ENCODE measurements at regions not wholly inside any gene's neighbourhood (a gene's known extent, or its start where the extent isn't known, plus 50 kb on each side); places are given as distances from the start of the nearest gene placed in this dataset.

DNA sequence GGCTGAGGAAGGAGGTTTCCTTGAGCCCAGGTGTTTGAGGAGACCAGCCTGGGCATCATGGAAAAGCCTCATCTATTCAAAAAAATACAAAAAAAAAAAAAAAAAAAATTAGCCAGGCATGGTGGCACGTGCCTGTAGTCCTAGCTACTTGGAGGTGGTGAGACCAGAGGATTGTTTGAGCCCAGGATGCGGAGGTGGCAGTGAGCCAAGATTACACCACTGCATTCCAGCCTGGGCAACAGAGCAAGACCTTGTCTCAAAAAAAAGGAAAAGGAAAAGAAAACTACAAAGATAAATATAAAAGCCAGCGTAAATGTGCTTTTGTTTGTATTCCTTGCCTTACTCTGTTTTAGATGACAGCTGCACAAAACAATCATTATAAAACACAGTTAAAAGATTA is 2249.2 kb upstream of the C9orf72 start:
- H3K79me1 ChIP-seq (ENCODE audit: low read depth, low read length), result no peaks in the 10 kb centered on the region
- H3K27ac ChIP-seq (ENCODE audit: low read depth, low read length), result no peak overlapping the region
- no peak for DNase-seq (ENCODE audit: low read depth in 1 of 2, low spot score in 2 of 2)
- WGBS, 2 experiments (ENCODE audit: extremely low coverage in 1 of 2, insufficient coverage in 1 of 2, insufficient read length in 1 of 2, insufficient replicate concordance in 2 of 2, low coverage in 1 of 2, low lambda C conversion rate in 2 of 2, missing lambda C conversion rate in 1 of 2), result 87% methylated on average over 3 of the region's 3 CpGs; no CpG with 5 or more reads in 1 of the 2 experiments
- H2BK120ac ChIP-seq (replicated peaks; ENCODE audit: low read depth, low read length), result no peak overlapping the region
- CTCF ChIA-PET (ENCODE audit: partially characterized antibody), result no interaction called here
- H3K79me2 ChIP-seq (ENCODE audit: control insufficient read depth in 1 of 2, insufficient read depth in 2 of 2, low read length in 2 of 2), result no peaks in the 10 kb centered on the region
- no peak overlapping the region for H2BK15ac ChIP-seq (ENCODE audit: low read length)
- FAIRE-seq, result no peak
- H4K20me1 ChIP-seq (replicated peaks in 1 of 2; ENCODE audit: control insufficient read depth in 1 of 2, insufficient read depth in 2 of 2, low read length in 2 of 2), result no peaks in the 10 kb centered on the region
- no peak overlapping the region for H3K4me3 ChIP-seq (ENCODE audit: extremely low read depth in 1 of 4, insufficient read depth in 2 of 4, low read depth in 3 of 4, low read length in 4 of 4)
- H2AK5ac ChIP-seq (ENCODE audit: low read depth, low read length), result no peak overlapping the region
- no peak overlapping the region for H2BK5ac ChIP-seq (ENCODE audit: low read depth, low read length)
- H4K91ac ChIP-seq (replicated peaks; ENCODE audit: insufficient read length, low read length), result no peak overlapping the region
- POLR2A ChIA-PET (ENCODE audit: partially characterized antibody), result no interaction called here
- no peak overlapping the region for H3K4ac ChIP-seq (replicated peaks; ENCODE audit: insufficient read length, low read depth, low read length)
- H4K5ac ChIP-seq (ENCODE audit: insufficient read length, low read depth, low read length), result no peak overlapping the region
- H3K9me3 ChIP-seq (ENCODE audit: insufficient read depth in 2 of 2, low read depth in 1 of 2, low read length in 1 of 2), result peaks cover 10% of the 10 kb centered on the region in 2 experiments
- H3K9ac ChIP-seq (replicated peaks in 1 of 4; ENCODE audit: extremely low read depth in 1 of 4, low read depth in 3 of 4, low read length in 3 of 4), result no peak overlapping the region
- no peaks in the 10 kb centered on the region for H3K27me3 ChIP-seq (replicated peaks in 1 of 4; ENCODE audit: control insufficient read depth in 3 of 4, extremely low read depth in 1 of 4, insufficient read depth in 3 of 4, low read length in 3 of 4)
- peaks cover 0 to 4% (median 2%) of the 10 kb centered on the region in 4 experiments; a peak in 3 of 8 replicates for H3K36me3 ChIP-seq (ENCODE audit: control insufficient read depth in 2 of 4, insufficient read depth in 4 of 4, low read length in 3 of 4)
- no peak overlapping the region for H3K14ac ChIP-seq (ENCODE audit: insufficient read length)
- no peaks in the 10 kb centered on the region for H3K4me1 ChIP-seq (replicated peaks in 1 of 4; ENCODE audit: control insufficient read depth in 3 of 4, insufficient read depth in 4 of 4, low read length in 3 of 4)
- H2AFZ ChIP-seq (ENCODE audit: low read length), result no peak overlapping the region
- no peak overlapping the region for H2BK12ac ChIP-seq (ENCODE audit: low read depth, low read length)
- no peak overlapping the region for H2BK20ac ChIP-seq (ENCODE audit: low read length)
- H3K56ac ChIP-seq (replicated peaks; ENCODE audit: insufficient read length, low read depth, low read length), result no peak overlapping the region
- no peaks in the 10 kb centered on the region for H3K23me2 ChIP-seq (ENCODE audit: low read depth, low read length)
- no peak overlapping the region for H3K23ac ChIP-seq (ENCODE audit: insufficient read length)
- no peak overlapping the region for H3K4me2 ChIP-seq (ENCODE audit: insufficient read depth in 1 of 2, low read depth in 2 of 2, low read length in 2 of 2)
- no peak overlapping the region for H4K8ac ChIP-seq (ENCODE audit: extremely low read depth, insufficient read depth, low read length)
- no peak overlapping the region for H3K18ac ChIP-seq (ENCODE audit: extremely low read depth, low read length)
- no peak for TF ChIP-seq BACH1 (IDR thresholded peaks at IDR 0.05; ENCODE audit: low read length)
- no peak for TF ChIP-seq TAF1 (IDR thresholded peaks at IDR 0.05; ENCODE audit: low read depth, low read length)
- no peak for TF ChIP-seq SIRT6 (IDR thresholded peaks at IDR 0.05; ENCODE audit: low read length)
- TF ChIP-seq RBBP5 (IDR thresholded peaks at IDR 0.05; ENCODE audit: borderline replicate concordance, low read depth, low read length), result no peak
- no peak for TF ChIP-seq KDM4A (IDR thresholded peaks at IDR 0.05; ENCODE audit: low read depth, low read length, severe bottlenecking)
- TF ChIP-seq JUND (IDR thresholded peaks at IDR 0.05; ENCODE audit: low read length), result no peak
- TF ChIP-seq FOSL1 (IDR thresholded peaks at IDR 0.05; ENCODE audit: insufficient read depth, low read depth, low read length), result no peak
- TF ChIP-seq KDM5A (IDR thresholded peaks at IDR 0.05; ENCODE audit: low read length), result no peak
- TF ChIP-seq USF2 (IDR thresholded peaks at IDR 0.05; ENCODE audit: low read length), result no peak
